LHCN-M2 (cell line): ENCODE measurements at regions not wholly inside any gene's neighbourhood (a gene's known extent, or its start where the extent isn't known, plus 50 kb on each side); places are given as distances from the start of the nearest gene placed in this dataset.
"Not testable (repeated sequence)": the region's sequence is repeated elsewhere in the genome, so short reads cannot be mapped to it uniquely, and the experiment has no call there.

Experiments
- DNase-seq: peaks from one replicate; pipeline ENCODE4 v3.0.0-alpha.2; 2012; ENCODE audit warnings: low read depth

GRCh38 chr2:138066139-138066806, 102.0 kb downstream of the HNMT start:
- no peak for DNase-seq

DNA sequence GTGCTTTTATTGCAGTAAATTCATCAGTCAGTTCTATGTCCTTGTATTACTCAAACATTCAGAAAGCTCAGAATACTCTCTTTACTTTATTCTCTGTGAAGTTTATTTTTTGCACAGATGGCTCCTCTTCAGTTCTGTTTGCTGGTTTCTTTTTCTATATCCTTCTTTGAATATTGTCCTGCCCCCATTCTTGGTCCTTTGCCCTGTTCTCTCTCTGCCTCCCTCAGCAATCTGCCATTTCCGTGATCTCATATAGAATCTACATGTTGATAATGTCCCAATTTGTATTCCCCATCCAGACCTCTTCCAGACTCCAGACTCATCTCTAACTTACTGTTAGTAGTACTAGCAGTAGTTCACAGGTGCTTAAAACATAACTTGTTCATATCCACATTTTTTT, 102.6 kb downstream of the HNMT start:
- DNase-seq = no peak

GRCh38 chr2:138068669-138069068, 104.4 kb downstream of the HNMT start:
- not testable (repeated sequence) for DNase-seq

DNA sequence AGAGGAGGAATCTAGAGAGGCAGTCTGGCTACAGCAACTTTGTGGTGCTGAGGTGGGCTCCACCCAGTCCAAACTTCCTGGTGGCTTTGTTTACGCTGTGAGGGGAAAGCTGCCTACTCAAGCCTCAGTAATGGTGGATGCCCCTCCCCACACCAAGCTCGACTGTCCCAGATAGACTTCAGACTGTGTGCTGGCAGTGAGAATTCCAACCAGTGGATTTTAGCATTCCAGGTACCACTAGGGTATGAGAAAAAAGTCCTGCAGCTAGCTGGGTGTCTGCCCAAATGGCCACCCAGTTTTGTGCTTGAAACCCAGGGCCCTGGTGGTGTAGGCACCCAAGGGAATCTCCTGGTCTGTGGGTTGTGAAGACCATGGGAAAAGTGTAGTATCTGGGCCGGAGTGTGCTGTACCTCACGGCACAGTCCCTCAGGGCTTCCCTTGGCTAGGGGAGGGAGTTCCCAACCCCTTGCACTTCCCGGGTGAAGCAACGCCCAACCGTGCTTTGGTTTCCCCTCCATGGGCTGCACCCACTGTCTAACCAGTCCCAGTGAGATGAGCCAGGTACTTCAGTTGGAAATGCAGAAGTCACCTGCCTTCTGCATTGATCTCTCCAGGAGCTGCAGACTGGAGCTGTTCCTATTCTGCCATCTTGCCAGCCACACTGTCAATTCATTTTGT, 106.9 kb downstream of the HNMT start:
- DNase-seq = not testable (repeated sequence)

GRCh38 chr2:138071720-138072719, 107.7 kb downstream of the HNMT start:
- DNase-seq = peak; percentile 99

DNA sequence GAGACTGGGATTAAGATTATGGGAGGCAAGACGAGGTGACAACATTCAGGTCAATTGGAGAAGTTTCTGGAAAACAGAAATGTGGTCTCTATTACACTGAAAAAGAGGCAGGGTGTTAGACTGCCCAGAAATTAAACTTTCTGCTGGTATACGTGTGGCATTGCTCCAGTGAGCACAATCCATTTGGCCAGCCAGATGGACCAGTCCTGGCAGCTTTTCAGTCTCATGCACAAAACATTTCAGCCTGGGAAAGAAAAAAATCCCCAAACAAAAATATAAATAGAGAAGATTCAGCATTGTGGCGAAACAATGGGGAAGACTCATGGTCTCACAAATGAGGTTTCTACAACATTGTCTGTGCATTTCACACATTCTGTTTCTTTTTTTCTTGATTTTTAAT, 113.9 kb downstream of the HNMT start:
- DNase-seq = no peak

GRCh38 chr2:138079976-138080375, 115.7 kb downstream of the HNMT start:
- DNase-seq = no peak

- no peak for DNase-seq
Observed at GRCh38 chr2:138081225-138082073, 117.2 kb downstream of the HNMT start.

DNA sequence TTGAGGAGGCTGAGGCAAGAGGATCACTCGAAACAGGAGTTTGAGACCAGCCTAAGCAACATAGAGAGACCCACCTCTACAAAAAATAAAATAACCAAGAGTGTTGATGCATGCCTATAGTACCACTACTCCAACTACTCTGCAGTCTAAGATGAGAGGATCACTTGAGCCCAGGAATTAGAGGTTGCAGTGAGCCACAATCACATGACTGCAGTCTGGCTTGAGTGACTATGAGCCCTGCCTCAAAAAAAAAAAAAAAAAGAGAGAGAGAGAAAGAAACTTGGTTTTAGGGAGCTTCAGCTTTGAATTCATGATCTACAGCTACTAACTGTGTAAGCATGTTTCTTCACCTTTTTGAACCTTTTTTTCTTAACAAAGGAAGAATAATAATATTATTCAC, 119.9 kb downstream of the HNMT start:
- DNase-seq = no peak

GRCh38 chr2:138085441-138085840, 121.2 kb downstream of the HNMT start:
- peak; percentile 69 for DNase-seq

DNA sequence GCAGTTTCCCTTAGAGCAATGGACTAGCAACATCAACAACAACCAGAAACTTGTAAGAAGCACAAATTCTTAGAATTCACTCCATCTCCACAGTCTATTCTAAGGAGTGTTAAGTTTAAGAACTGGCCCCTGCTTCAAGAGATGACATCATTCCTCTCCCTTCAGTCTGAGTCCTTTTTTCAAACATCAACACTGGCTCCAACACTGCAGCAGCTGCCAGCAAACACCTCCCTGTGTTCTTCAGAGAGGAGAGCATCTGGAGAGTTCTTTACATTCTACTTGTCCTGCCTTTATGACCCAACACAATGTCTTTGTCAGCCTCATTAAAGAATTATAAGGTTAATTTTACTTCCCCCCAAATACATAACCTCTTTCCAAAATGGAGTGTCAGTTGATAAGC, 122.3 kb downstream of the HNMT start:
- DNase-seq = peak; percentile 61

DNA sequence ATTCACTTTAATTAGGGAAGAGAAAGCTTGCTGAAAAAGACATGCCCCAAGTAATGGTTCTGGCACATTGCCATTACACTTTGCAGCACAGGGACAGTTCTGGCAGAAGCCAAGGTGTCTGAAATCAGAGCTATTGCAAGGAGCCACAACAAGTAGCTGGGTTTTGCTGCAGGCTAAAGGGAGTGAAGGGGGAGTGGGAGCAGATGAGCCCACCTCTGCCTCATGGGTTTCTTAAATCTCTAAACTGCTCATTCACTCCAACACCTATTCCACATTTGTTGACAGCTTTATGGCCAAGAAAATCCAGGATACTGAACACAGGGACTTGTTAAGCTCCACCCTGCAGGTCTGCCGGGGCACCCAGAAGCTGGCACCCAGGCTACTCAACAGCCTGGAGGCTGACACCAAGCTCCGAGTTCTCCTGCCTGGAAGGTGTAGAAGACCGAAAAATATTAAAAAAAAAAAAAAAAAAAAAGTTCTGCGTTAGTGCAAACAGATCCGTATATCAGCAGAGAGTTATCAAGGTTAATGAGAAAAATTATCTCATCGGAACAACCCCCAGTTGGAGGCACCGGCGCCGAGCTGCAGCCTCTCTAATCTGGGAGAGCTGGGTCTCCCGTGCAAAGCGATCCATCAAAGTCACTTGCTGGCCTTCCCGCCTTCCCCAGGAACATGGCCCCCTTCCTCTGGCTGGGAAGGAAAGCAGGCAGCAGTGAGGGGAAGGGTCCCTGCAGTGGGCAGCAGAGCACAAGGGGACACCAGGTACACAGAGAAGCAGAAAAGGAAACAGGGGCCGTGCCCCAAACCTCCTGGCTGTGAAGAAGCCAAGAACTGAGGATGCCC, 123.7 kb downstream of the HNMT start:
- DNase-seq = no peak

- DNase-seq = peak; percentile 75
Observed at GRCh38 chr2:138090330-138090729, 126.1 kb downstream of the HNMT start.

DNA sequence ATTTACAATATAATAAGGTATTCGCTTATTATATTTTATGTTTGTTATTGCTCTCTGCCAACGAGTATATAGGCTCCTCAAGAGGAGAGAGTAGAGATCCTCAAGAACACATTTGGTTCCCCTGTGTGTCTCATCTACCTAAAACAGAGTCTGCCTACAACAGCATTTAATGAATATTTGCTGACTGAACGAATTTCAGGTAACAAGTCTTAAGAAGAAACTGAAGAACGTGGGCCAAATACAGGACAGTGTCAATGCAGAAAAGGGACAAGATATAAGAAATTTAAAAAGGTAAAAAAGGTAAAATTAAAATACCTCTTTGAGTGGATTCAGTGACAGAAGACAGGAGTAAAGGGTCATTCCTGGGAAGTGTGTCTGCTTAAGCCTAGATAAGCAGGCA, 129.2 kb downstream of the HNMT start:
- no peak for DNase-seq

DNA sequence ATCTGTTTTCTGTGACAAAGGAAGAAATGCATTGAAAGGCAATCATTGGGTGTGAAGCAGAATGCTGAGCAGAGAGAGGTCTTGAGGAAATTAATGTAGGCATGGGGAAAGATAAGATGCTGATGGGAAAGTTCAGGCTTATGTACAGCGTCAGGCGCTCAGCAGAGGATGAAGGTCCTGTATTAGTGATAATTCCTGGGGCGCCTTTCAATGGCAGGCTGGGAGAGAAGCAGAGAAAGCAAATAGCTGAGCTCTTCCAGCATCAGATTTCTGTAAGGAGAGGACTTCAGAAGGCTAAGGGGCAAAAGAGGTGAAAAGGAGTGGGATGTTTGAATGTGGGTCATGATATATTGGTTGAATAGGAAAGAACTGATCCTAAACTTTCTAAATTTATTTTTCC, 129.8 kb downstream of the HNMT start:
- DNase-seq = no peak

DNA sequence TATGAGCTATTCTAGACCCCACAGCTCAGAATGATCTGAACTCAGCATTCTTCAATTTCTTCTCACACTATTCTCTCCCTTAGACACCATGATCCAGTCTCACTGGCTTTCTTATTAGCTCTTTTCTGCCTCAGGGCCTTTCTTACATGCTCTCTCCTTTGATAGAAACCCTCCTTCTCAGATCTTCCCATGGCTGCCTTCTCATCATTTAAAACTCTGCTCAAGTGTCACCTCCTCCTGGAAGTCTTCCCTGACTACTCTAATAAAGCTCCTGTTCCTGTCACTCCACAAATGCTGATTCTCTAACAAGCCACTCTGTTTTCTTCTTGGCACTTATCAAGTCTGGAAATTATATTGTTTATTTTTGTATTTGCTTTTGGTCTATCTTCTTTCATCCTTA, 131.1 kb downstream of the HNMT start:
- no peak for DNase-seq

- DNase-seq = not testable (repeated sequence)
Observed at GRCh38 chr2:138099288-138099687, 135.0 kb downstream of the HNMT start.

DNA sequence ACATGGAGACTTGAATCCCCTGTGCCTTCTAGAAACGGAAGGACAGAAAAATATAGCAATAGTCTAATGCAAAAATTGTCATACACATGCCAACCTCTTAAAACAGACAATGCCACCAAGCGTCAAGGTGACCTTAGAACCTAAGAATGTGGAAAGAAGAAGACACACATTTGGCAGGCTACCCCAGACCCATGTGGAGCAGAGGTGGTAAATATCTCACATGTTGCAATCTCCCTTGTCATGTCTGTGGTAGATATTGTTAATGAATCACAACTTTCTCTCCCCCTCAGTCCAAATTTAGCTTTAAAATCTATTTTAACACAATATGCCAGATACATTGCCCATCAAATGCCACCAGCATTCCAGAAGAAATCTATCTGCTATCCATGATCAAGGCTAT, 137.4 kb downstream of the HNMT start:
- DNase-seq = no peak

GRCh38 chr2:138102664-138103063, 138.4 kb downstream of the HNMT start:
- DNase-seq = no peak

DNA sequence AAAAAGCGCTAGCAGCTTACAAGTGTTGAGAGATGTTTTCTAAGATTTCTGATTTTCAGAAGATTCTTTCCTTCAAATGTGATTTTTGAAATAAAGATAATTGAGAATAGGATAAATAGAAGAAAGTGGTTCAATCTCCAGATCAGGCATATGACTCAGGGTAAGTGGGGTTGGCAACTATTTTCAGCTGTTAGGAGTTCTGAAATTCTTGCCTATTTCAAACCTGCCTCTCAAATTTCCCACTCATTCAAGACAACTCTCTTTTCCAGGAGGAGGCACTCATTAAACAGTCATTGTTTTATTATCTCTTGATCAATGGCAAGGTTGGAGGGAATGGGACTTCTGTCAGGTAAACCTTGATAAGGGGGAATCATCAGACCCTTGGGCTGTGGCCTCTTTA, 138.9 kb downstream of the HNMT start:
- no peak for DNase-seq
